GM12878 (cell line): ENCODE measurements at regions not wholly inside any gene's neighbourhood (a gene's known extent, or its start where the extent isn't known, plus 50 kb on each side); places are given as distances from the start of the nearest gene placed in this dataset.
A peak's percentile ranks its signal among the peaks of the same experiment; 100 is the strongest.
"Not testable (repeated sequence)": the region's sequence is repeated elsewhere in the genome, so short reads cannot be mapped to it uniquely, and the experiment has no call there.

Experiments used
- ATAC-seq: fragments of 200-7000 bp; cut with Tn5 transposase; 3 replicates; pipeline ENCODE4 v1.9.1; 2020; ENCODE audit warnings: mild to moderate bottlenecking, moderate library complexity
- BruUV-seq: library from RNA; stranded (reverse); fragments of 400-500 nt; replicated peaks from 2 replicates; lab custom pipeline; 2021; lab: Mats Ljungman, UMichigan
- CTCF ChIA-PET: fragments of 300-600 bp; sonication (Branson Sonifier 250); formaldehyde crosslinking; extraction: SDS; loops from one replicate; lab custom pipeline; 2021; ENCODE audit warnings: inconsistent platforms; lab: Yijun Ruan, JAX
- POLR2A ChIA-PET: fragments of 350-600 bp; formaldehyde crosslinking; extraction: SDS; loops from one replicate; lab custom pipeline; 2021; ENCODE audit warnings: inconsistent platforms; lab: Charles Lee
- RAD21 ChIA-PET: fragments of 300-600 bp; sonication (Branson Sonifier 250); formaldehyde crosslinking; loops from one replicate; lab custom pipeline; 2023; ENCODE audit warnings: antibody characterized with exemption; ENCODE audit not compliant: unreplicated experiment; lab: Charles Lee
- SMC1A ChIA-PET: fragments of 300-600 bp; sonication (Branson Sonifier 250); formaldehyde crosslinking; loops from one replicate; lab custom pipeline; 2023; ENCODE audit not compliant: unreplicated experiment, uncharacterized antibody; lab: Charles Lee
- DNase-seq: peaks from one replicate; pipeline ENCODE4 v3.0.0-alpha.2; 2011; ENCODE audit warnings: low read depth, low spot score
- FAIRE-seq: peaks from 3 replicates; lab custom pipeline; 2011; peaks lifted over from hg19 to GRCh38; lab: Jason Lieb, UNC
- H2AFZ ChIP-seq: 2 replicates; pipeline ENCODE4 v1.6.0; 2011; ENCODE audit warnings: low read depth, low read length, control low read depth; ENCODE audit not compliant: control insufficient read depth
- H3K27ac ChIP-seq: 2 replicates; pipeline ENCODE4 v1.5.1; 2011; ENCODE audit warnings: control low read depth; ENCODE audit not compliant: control insufficient read depth, insufficient read depth
- H3K27me3 ChIP-seq, 2 experiments: replicated peaks in 1 of 2; 2 replicates each; pipeline versions ENCODE4 v1.6.0 to v1.6.1; 2011; ENCODE audit warnings: low read length in 1 of 2; ENCODE audit not compliant: control insufficient read depth in 2 of 2, insufficient read depth in 2 of 2
- H3K36me3 ChIP-seq, 2 experiments: 2 replicates each; pipeline ENCODE4 v1.5.1; 2011; ENCODE audit warnings: low read length in 1 of 2; ENCODE audit not compliant: control insufficient read depth in 2 of 2, insufficient read depth in 2 of 2
- H3K4me1 ChIP-seq: 2 replicates; pipeline ENCODE4 v1.6.1; 2011; ENCODE audit warnings: mild to moderate bottlenecking, low read length, moderate library complexity, mixed read lengths; ENCODE audit not compliant: control insufficient read depth, insufficient read depth
- H3K4me2 ChIP-seq: 2 replicates; pipeline ENCODE4 v1.6.0; 2011; ENCODE audit warnings: control low read depth; ENCODE audit not compliant: control insufficient read depth, insufficient read depth
- H3K4me3 ChIP-seq: fragments of 200-600 bp; sonication (generic); 2 replicates; pipeline ENCODE4 v1.5.1; 2016
- H3K79me2 ChIP-seq: 2 replicates; pipeline ENCODE4 v1.6.0; 2011; ENCODE audit warnings: low read length; ENCODE audit not compliant: control insufficient read depth, insufficient read depth
- H3K9ac ChIP-seq: 2 replicates; pipeline ENCODE4 v1.8.0; 2011; ENCODE audit warnings: low read length, control low read depth, mixed read lengths; ENCODE audit not compliant: control insufficient read depth, insufficient read depth
- H3K9me3 ChIP-seq: replicated peaks from 3 replicates; pipeline ENCODE4 v1.5.1; 2011; ENCODE audit warnings: mild to moderate bottlenecking, low read length; ENCODE audit not compliant: control insufficient read depth, insufficient read depth
- H4K20me1 ChIP-seq: 2 replicates; pipeline ENCODE4 v1.6.0; 2011; ENCODE audit not compliant: control insufficient read depth, insufficient read depth
- GABPA ChIP-seq: IDR thresholded peaks from 2 replicates; pipeline ENCODE4 v1.6.1; 2014; ENCODE audit warnings: antibody characterized with exemption, low read depth, mild to moderate bottlenecking, inconsistent platforms
- HDAC2 ChIP-seq: fragments of 200-600 bp; sonication (generic); IDR thresholded peaks from 2 replicates; pipeline ENCODE4 v1.6.1; 2017
- MYB ChIP-seq: fragments of 150-350 bp; IDR thresholded peaks from 2 replicates; pipeline ENCODE4 v1.6.1; 2014; ENCODE audit warnings: mild to moderate bottlenecking, low read depth, low read length, borderline replicate concordance
- POLR2AphosphoS2 ChIP-seq: IDR thresholded peaks from 2 replicates; pipeline ENCODE4 v1.6.1; 2011; ENCODE audit warnings: low read depth, mild to moderate bottlenecking, low read length, improper control_type of control experiment, moderate library complexity
- SPI1 ChIP-seq: IDR thresholded peaks from 2 replicates; pipeline ENCODE4 v1.6.1; 2011; ENCODE audit warnings: low read depth, mild to moderate bottlenecking, low read length, moderate library complexity, borderline replicate concordance; ENCODE audit not compliant: insufficient read depth
- YY1 ChIP-seq: IDR thresholded peaks from 2 replicates; pipeline ENCODE4 v1.6.1; 2011; ENCODE audit warnings: low read depth, mild to moderate bottlenecking, low read length
- ZZZ3 ChIP-seq: IDR thresholded peaks from 2 replicates; pipeline ENCODE4 v1.6.1; 2011; ENCODE audit warnings: low read depth; ENCODE audit not compliant: control insufficient read depth, insufficient read length
- WGBS: methylation state at CpG from one replicate; pipeline ENCODE4 v1.1.6; 2016; ENCODE audit warnings: low lambda C conversion rate; ENCODE audit not compliant: insufficient replicate concordance, insufficient coverage; ENCODE audit errors: missing lambda C conversion rate; 5-methylcytosine and 5-hydroxymethylcytosine counted together
- in situ Hi-C: fragments of 300-500 bp; cut with MboI; formaldehyde crosslinking; loops from 9 replicates; pipeline ENCODE4 v1.14.3; 2018; ENCODE audit warnings: mixed read lengths
- intact Hi-C: fragments of 100-400 bp; cut with micrococcal nuclease; formaldehyde crosslinking; loops from one replicate; pipeline ENCODE4 v1.14.2; 2022; ENCODE audit not compliant: unreplicated experiment

DNA sequence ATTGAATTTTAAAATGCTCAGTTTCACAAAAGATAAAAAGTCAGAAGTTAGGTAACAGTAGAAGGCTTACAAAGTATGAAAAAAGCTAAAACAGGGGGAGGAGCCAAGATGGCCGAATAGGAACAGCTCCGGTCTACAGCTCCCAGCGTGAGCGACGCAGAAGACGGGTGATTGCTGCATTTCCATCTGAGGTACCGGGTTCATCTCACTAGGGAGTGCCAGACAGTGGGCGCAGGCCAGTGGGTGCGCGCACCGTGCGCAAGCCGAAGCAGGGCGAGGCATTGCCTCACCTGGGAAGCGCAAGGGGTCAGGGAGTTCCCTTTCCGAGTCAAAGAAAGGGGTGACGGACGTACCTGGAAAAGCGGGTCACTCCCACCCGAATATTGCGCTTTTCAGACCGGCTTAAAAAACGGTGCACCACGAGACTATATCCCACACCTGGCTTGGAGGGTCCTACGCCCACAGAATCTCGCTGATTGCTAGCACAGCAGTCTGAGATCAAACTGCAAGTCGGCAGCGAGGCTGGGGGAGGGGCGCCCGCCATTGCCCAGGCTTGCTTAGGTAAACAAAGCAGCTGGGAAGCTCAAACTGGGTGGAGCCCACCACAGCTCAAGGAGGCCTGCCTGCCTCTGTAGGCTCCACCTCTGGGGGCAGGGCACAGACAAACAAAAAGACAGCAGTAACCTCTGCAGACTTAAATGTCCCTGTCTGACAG, 420.6 kb downstream of the ZFHX3 start:
- H3K9ac ChIP-seq, POLR2A ChIA-PET, BruUV-seq, H3K4me3 ChIP-seq, H3K27me3 ChIP-seq, in situ Hi-C loops, RAD21 ChIA-PET, H3K36me3 ChIP-seq, H3K79me2 ChIP-seq, H3K9me3 ChIP-seq, H4K20me1 ChIP-seq, DNase-seq, H3K4me2 ChIP-seq, H3K4me1 ChIP-seq, CTCF ChIA-PET, ATAC-seq, SMC1A ChIA-PET, intact Hi-C loops, H2AFZ ChIP-seq, FAIRE-seq: not testable (repeated sequence)
- peak; percentile 68; the same call in 1 of the 2 replicates for TF ChIP-seq YY1
- H3K27ac ChIP-seq: 0 out of 2 replicates have a peak overlapping the region, but pooled peaks have one; percentile 11
- 94% methylated on average over 22 of the region's 30 CpGs for WGBS

- RAD21 ChIA-PET: no interaction called here
- Histone ChIP-seq H2AFZ (peak overlapping the region; percentile 17; the same call in 1 of the 2 replicates), H3K4me2 (no peak overlapping the region; the same call in 1 of the 2 replicates), H3K79me2 (no peaks in the 10 kb centered on the region; the same call in 1 of the 2 replicates), H3K36me3 (no peaks in the 10 kb centered on the region), H3K27ac (peak overlapping the region; percentile 11; the same call in 1 of the 2 replicates), H3K4me3 (no peak overlapping the region), H3K9me3 (no peaks in the 10 kb centered on the region), H4K20me1 (no peaks in the 10 kb centered on the region), H3K9ac (peak overlapping the region; percentile 22; the same call in 1 of the 2 replicates), H3K4me1 (no peaks in the 10 kb centered on the region), H3K27me3 (no peaks in the 10 kb centered on the region)
- DNase-seq (no peak), FAIRE-seq (no peak), ATAC-seq (no peak)
- SMC1A ChIA-PET: no interaction called here
- BruUV-seq: no TSS peak
- CTCF ChIA-PET: no interaction called here
- POLR2A ChIA-PET: no interaction called here
- TF ChIP-seq ZZZ3: no peak
- no peak for TF ChIP-seq MYB
- no peak for TF ChIP-seq SPI1
- no peak for TF ChIP-seq HDAC2
- no peak for TF ChIP-seq POLR2AphosphoS2
- TF ChIP-seq GABPA: no peak
- intact Hi-C loops (no loop called here), in situ Hi-C loops (no loop called here)
Observed at GRCh38 chr16:72626623-72627022, 421.3 kb downstream of the ZFHX3 start.
